Choroid plexus epithelial cell (primary cell): ENCODE measurements at regions not wholly inside any gene's neighbourhood (a gene's known extent, or its start where the extent isn't known, plus 50 kb on each side); places are given as distances from the start of the nearest gene placed in this dataset.

Experiments used
- DNase-seq: peaks from one replicate; pipeline ENCODE4 v3.0.0-alpha.2; 2010; ENCODE audit warnings: low read depth
- H3K4me3 ChIP-seq: 2 replicates; pipeline ENCODE4 v1.5.1; 2011; ENCODE audit warnings: low read depth, mild to moderate bottlenecking, control low read depth, low read length, moderate library complexity
- CTCF ChIP-seq: conservative IDR thresholded peaks from 2 replicates; pipeline ENCODE4 v1.5.1; 2011; ENCODE audit warnings: low read depth, mild to moderate bottlenecking, control low read depth, inconsistent platforms, low read length, moderate library complexity

- peak; percentile 36 for DNase-seq
- no peak for TF ChIP-seq CTCF
- H3K4me3 ChIP-seq = peak overlapping the region; percentile 9
Observed at GRCh38 chr5:91875196-91875779, 492.2 kb upstream of the ARRDC3 start.

- no peak for DNase-seq
- no peak for TF ChIP-seq CTCF
Observed at GRCh38 chr5:91867799-91868198, 484.7 kb upstream of the ARRDC3 start.

GRCh38 chr5:91865915-91866314 is 482.8 kb upstream of the ARRDC3 start:
- H3K4me3 ChIP-seq = no peak overlapping the region
- DNase-seq = peak; percentile 24
- TF ChIP-seq CTCF = no peak

More at GRCh38 chr5:91867799-91868198, 484.7 kb upstream of the ARRDC3 start:
- H3K4me3 ChIP-seq = no peak overlapping the region

- TF ChIP-seq CTCF = no peak
- no peak overlapping the region for H3K4me3 ChIP-seq
- DNase-seq = peak; percentile 11
Observed at GRCh38 chr5:91864962-91865361, 481.8 kb upstream of the ARRDC3 start.

GRCh38 chr5:91851670-91852069 is 468.6 kb upstream of the ARRDC3 start:
- H3K4me3 ChIP-seq = no peak overlapping the region
- TF ChIP-seq CTCF = no peak
- no peak for DNase-seq

- no peak for TF ChIP-seq CTCF
- peak; percentile 47 for DNase-seq
- no peak overlapping the region for H3K4me3 ChIP-seq
Observed at GRCh38 chr5:91850031-91850430, 466.9 kb upstream of the ARRDC3 start.

- no peak for TF ChIP-seq CTCF
- peak; percentile 41 for DNase-seq
- no peak overlapping the region for H3K4me3 ChIP-seq
Observed at GRCh38 chr5:91849069-91849468, 466.0 kb upstream of the ARRDC3 start.
